ENCODE measurements at regions not wholly inside any gene's neighbourhood (a gene's known extent, or its start where the extent isn't known, plus 50 kb on each side); places are given as distances from the start of the nearest gene placed in this dataset.
"Not testable (repeated sequence)": the region's sequence is repeated elsewhere in the genome, so short reads cannot be mapped to it uniquely, and the experiment has no call there.

- H3K4me1 ChIP-seq (ENCODE audit: low read length); H3K79me2 ChIP-seq (ENCODE audit: low read length); H3K4me2 ChIP-seq (ENCODE audit: low read depth, low read length, poor library complexity, severe bottlenecking); H3K4me3 ChIP-seq (ENCODE audit: low read length); H3K9me3 ChIP-seq (ENCODE audit: low read length); H2AFZ ChIP-seq (ENCODE audit: low read length); H3K36me3 ChIP-seq (ENCODE audit: insufficient read depth, low read length); H3K9me2 ChIP-seq (replicated peaks; ENCODE audit: insufficient read depth, low read length); H4K20me1 ChIP-seq (ENCODE audit: insufficient read depth, low read depth, low read length); DNase-seq; H3K9ac ChIP-seq (ENCODE audit: low read length); H3K27ac ChIP-seq (ENCODE audit: low read length); H3K27me3 ChIP-seq (ENCODE audit: low read length): not testable (repeated sequence)
Measured at GRCh38 chr4:121616449-121616848, 80.3 kb downstream of the ANXA5 start.

- DNase-seq, result no peak
- no peak overlapping the region for H3K4me3 ChIP-seq (ENCODE audit: low read length)
- H3K27me3 ChIP-seq (ENCODE audit: low read length), result no peaks in the 10 kb centered on the region
- H3K4me1 ChIP-seq (ENCODE audit: low read length), result no peaks in the 10 kb centered on the region
- H3K79me2 ChIP-seq (ENCODE audit: low read length), result no peaks in the 10 kb centered on the region
- H3K9me3 ChIP-seq (ENCODE audit: low read length), result no peaks in the 10 kb centered on the region
- H4K20me1 ChIP-seq (ENCODE audit: insufficient read depth, low read depth, low read length), result no peaks in the 10 kb centered on the region
- no peak overlapping the region for H3K27ac ChIP-seq (ENCODE audit: low read length)
- H3K4me2 ChIP-seq (ENCODE audit: low read depth, low read length, poor library complexity, severe bottlenecking), result no peak overlapping the region
- no peaks in the 10 kb centered on the region for H3K9me2 ChIP-seq (replicated peaks; ENCODE audit: insufficient read depth, low read length)
- H3K9ac ChIP-seq (ENCODE audit: low read length), result no peak overlapping the region
- H2AFZ ChIP-seq (ENCODE audit: low read length), result no peak overlapping the region
- no peaks in the 10 kb centered on the region for H3K36me3 ChIP-seq (ENCODE audit: insufficient read depth, low read length)
Measured at GRCh38 chr4:121614101-121614500, 82.7 kb downstream of the ANXA5 start.

GRCh38 chr4:121599049-121599448, 97.7 kb downstream of the ANXA5 start:
- no peaks in the 10 kb centered on the region for H4K20me1 ChIP-seq (ENCODE audit: insufficient read depth, low read depth, low read length)
- H3K9ac ChIP-seq (ENCODE audit: low read length), result no peak overlapping the region
- H3K4me2 ChIP-seq (ENCODE audit: low read depth, low read length, poor library complexity, severe bottlenecking), result no peak overlapping the region
- no peaks in the 10 kb centered on the region for H3K27me3 ChIP-seq (ENCODE audit: low read length)
- H3K27ac ChIP-seq (ENCODE audit: low read length), result no peak overlapping the region
- H3K4me1 ChIP-seq (ENCODE audit: low read length), result no peaks in the 10 kb centered on the region
- no peaks in the 10 kb centered on the region for H3K9me2 ChIP-seq (replicated peaks; ENCODE audit: insufficient read depth, low read length)
- H3K36me3 ChIP-seq (ENCODE audit: insufficient read depth, low read length), result no peaks in the 10 kb centered on the region
- H3K79me2 ChIP-seq (ENCODE audit: low read length), result no peaks in the 10 kb centered on the region
- no peak overlapping the region for H2AFZ ChIP-seq (ENCODE audit: low read length)
- no peak overlapping the region for H3K4me3 ChIP-seq (ENCODE audit: low read length)
- H3K9me3 ChIP-seq (ENCODE audit: low read length), result no peaks in the 10 kb centered on the region
- DNase-seq, result no peak

GRCh38 chr4:121597346-121597934, 99.3 kb downstream of the ANXA5 start:
- Histone ChIP-seq H3K4me2 (ENCODE audit: low read depth, low read length, poor library complexity, severe bottlenecking) (no peak overlapping the region), H3K9me3 (ENCODE audit: low read length) (no peaks in the 10 kb centered on the region), H3K4me1 (ENCODE audit: low read length) (no peaks in the 10 kb centered on the region), H4K20me1 (ENCODE audit: insufficient read depth, low read depth, low read length) (no peaks in the 10 kb centered on the region), H3K9ac (ENCODE audit: low read length) (no peak overlapping the region), H3K4me3 (ENCODE audit: low read length) (no peak overlapping the region), H3K36me3 (ENCODE audit: insufficient read depth, low read length) (no peaks in the 10 kb centered on the region), H2AFZ (ENCODE audit: low read length) (no peak overlapping the region), H3K79me2 (ENCODE audit: low read length) (no peaks in the 10 kb centered on the region), H3K27ac (ENCODE audit: low read length) (no peak overlapping the region), H3K9me2 (replicated peaks; ENCODE audit: insufficient read depth, low read length) (no peaks in the 10 kb centered on the region), H3K27me3 (ENCODE audit: low read length) (no peaks in the 10 kb centered on the region)
- no peak for DNase-seq

- no peak overlapping the region for H3K27ac ChIP-seq (ENCODE audit: low read length)
- H3K4me2 ChIP-seq (ENCODE audit: low read depth, low read length, poor library complexity, severe bottlenecking), result no peak overlapping the region
- no peaks in the 10 kb centered on the region for H4K20me1 ChIP-seq (ENCODE audit: insufficient read depth, low read depth, low read length)
- H2AFZ ChIP-seq (ENCODE audit: low read length), result no peak overlapping the region
- no peaks in the 10 kb centered on the region for H3K27me3 ChIP-seq (ENCODE audit: low read length)
- H3K9ac ChIP-seq (ENCODE audit: low read length), result no peak overlapping the region
- H3K4me1 ChIP-seq (ENCODE audit: low read length), result no peaks in the 10 kb centered on the region
- DNase-seq, result no peak
- H3K9me2 ChIP-seq (replicated peaks; ENCODE audit: insufficient read depth, low read length), result no peaks in the 10 kb centered on the region
- no peaks in the 10 kb centered on the region for H3K9me3 ChIP-seq (ENCODE audit: low read length)
- no peaks in the 10 kb centered on the region for H3K79me2 ChIP-seq (ENCODE audit: low read length)
- no peaks in the 10 kb centered on the region for H3K36me3 ChIP-seq (ENCODE audit: insufficient read depth, low read length)
- H3K4me3 ChIP-seq (ENCODE audit: low read length), result no peak overlapping the region
Measured at GRCh38 chr4:121594796-121595526, 101.8 kb downstream of the ANXA5 start.

- Histone ChIP-seq H3K27me3 (ENCODE audit: low read length) (no peaks in the 10 kb centered on the region), H3K27ac (ENCODE audit: low read length) (no peak overlapping the region), H3K4me1 (ENCODE audit: low read length) (no peaks in the 10 kb centered on the region), H2AFZ (ENCODE audit: low read length) (no peak overlapping the region), H3K9me3 (ENCODE audit: low read length) (no peaks in the 10 kb centered on the region), H3K4me3 (ENCODE audit: low read length) (no peak overlapping the region), H3K79me2 (ENCODE audit: low read length) (no peaks in the 10 kb centered on the region), H3K4me2 (ENCODE audit: low read depth, low read length, poor library complexity, severe bottlenecking) (no peak overlapping the region), H3K36me3 (ENCODE audit: insufficient read depth, low read length) (no peaks in the 10 kb centered on the region), H3K9me2 (replicated peaks; ENCODE audit: insufficient read depth, low read length) (no peaks in the 10 kb centered on the region), H3K9ac (ENCODE audit: low read length) (no peak overlapping the region), H4K20me1 (ENCODE audit: insufficient read depth, low read depth, low read length) (no peaks in the 10 kb centered on the region)
- no peak for DNase-seq
Measured at GRCh38 chr4:121593760-121594159, 103.0 kb downstream of the ANXA5 start.

GRCh38 chr4:121592257-121592656, 104.5 kb downstream of the ANXA5 start:
- not testable (repeated sequence) for H3K27ac ChIP-seq (ENCODE audit: low read length); H3K9me2 ChIP-seq (replicated peaks; ENCODE audit: insufficient read depth, low read length); H3K9ac ChIP-seq (ENCODE audit: low read length); H3K4me3 ChIP-seq (ENCODE audit: low read length); H4K20me1 ChIP-seq (ENCODE audit: insufficient read depth, low read depth, low read length); DNase-seq; H3K4me1 ChIP-seq (ENCODE audit: low read length); H3K36me3 ChIP-seq (ENCODE audit: insufficient read depth, low read length); H3K27me3 ChIP-seq (ENCODE audit: low read length); H2AFZ ChIP-seq (ENCODE audit: low read length); H3K9me3 ChIP-seq (ENCODE audit: low read length); H3K79me2 ChIP-seq (ENCODE audit: low read length); H3K4me2 ChIP-seq (ENCODE audit: low read depth, low read length, poor library complexity, severe bottlenecking)

- no peaks in the 10 kb centered on the region for H3K79me2 ChIP-seq (ENCODE audit: low read length)
- no peak overlapping the region for H3K27ac ChIP-seq (ENCODE audit: low read length)
- H3K4me3 ChIP-seq (ENCODE audit: low read length), result no peak overlapping the region
- H3K9me3 ChIP-seq (ENCODE audit: low read length), result no peaks in the 10 kb centered on the region
- H3K36me3 ChIP-seq (ENCODE audit: insufficient read depth, low read length), result no peaks in the 10 kb centered on the region
- no peak overlapping the region for H3K4me2 ChIP-seq (ENCODE audit: low read depth, low read length, poor library complexity, severe bottlenecking)
- no peak overlapping the region for H3K9ac ChIP-seq (ENCODE audit: low read length)
- H4K20me1 ChIP-seq (ENCODE audit: insufficient read depth, low read depth, low read length), result no peaks in the 10 kb centered on the region
- H3K4me1 ChIP-seq (ENCODE audit: low read length), result no peaks in the 10 kb centered on the region
- no peak overlapping the region for H2AFZ ChIP-seq (ENCODE audit: low read length)
- DNase-seq, result no peak
- no peaks in the 10 kb centered on the region for H3K9me2 ChIP-seq (replicated peaks; ENCODE audit: insufficient read depth, low read length)
- peaks cover 3% of the 10 kb centered on the region; the same call in 1 of the 2 replicates for H3K27me3 ChIP-seq (ENCODE audit: low read length)
Measured at GRCh38 chr4:121584836-121585235, 111.9 kb downstream of the ANXA5 start.

Measured in Karpas-422 (cell line).